GM12864 (cell line): ENCODE measurements at regions not wholly inside any gene's neighbourhood (a gene's known extent, or its start where the extent isn't known, plus 50 kb on each side); places are given as distances from the start of the nearest gene placed in this dataset.

Experiments
- DNase-seq: peaks from one replicate; pipeline ENCODE4 v3.0.0-alpha.2; 2011; ENCODE audit warnings: low read depth
- H3K4me3 ChIP-seq: 2 replicates; pipeline ENCODE4 v1.5.1; 2011; ENCODE audit warnings: mild to moderate bottlenecking, low read depth, low read length, control low read depth
- CTCF ChIP-seq: IDR thresholded peaks from 2 replicates; pipeline ENCODE4 v1.5.1; 2011; ENCODE audit warnings: low read depth, mild to moderate bottlenecking, moderate library complexity, low read length, control low read depth, inconsistent platforms; ENCODE audit errors: missing control alignments

- no peak for DNase-seq
- TF ChIP-seq CTCF: no peak
- no peak overlapping the region for H3K4me3 ChIP-seq
These were observed 183.9 kb upstream of the NFIA start for GRCh38 chr1:60898413-60898812.

DNA sequence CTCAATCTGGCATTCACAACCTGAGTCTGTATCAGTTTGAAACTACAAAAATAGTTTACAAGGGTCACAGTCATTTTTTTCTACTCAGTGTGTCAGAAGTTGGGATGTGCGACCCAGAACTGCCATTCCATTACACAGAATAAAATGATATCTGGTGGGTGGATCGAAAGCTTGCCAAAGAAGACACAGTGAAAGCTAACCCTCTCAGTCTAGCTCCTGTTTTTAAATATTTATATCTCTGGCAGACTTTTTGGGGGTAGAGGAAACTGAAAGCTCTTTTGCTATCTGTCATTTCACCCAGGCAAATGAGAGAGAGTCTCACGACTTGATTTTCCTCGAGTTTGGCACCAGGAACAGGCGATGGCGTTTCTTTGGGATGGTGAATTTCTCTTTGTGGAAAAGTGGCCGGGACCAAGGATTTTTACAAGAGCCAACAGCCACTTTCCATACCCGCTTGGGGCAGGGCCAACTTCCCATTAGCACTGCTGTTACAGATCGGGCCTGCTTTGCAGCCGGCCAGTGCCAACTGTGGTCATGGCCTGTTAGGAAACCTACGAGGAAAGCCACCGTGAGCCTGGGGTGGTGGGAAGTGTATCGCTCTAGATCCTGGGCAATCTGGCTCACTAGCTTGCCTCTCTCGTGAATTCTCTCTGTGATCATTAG lies 185.5 kb upstream of the NFIA start:
- no peak for TF ChIP-seq CTCF
- no peak overlapping the region for H3K4me3 ChIP-seq
- no peak for DNase-seq

- no peak for TF ChIP-seq CTCF
- DNase-seq: no peak
These were observed 186.7 kb upstream of the NFIA start for GRCh38 chr1:60895701-60896100.

GRCh38 chr1:60895252-60895651 lies 187.1 kb upstream of the NFIA start:
- H3K4me3 ChIP-seq: no peak overlapping the region
- no peak for DNase-seq
- no peak for TF ChIP-seq CTCF

More at GRCh38 chr1:60895701-60896100, 186.7 kb upstream of the NFIA start:
- no peak overlapping the region for H3K4me3 ChIP-seq

- no peak for TF ChIP-seq CTCF
- DNase-seq: no peak
- H3K4me3 ChIP-seq: no peak overlapping the region
These were observed 187.6 kb upstream of the NFIA start for GRCh38 chr1:60894741-60895140.

DNA sequence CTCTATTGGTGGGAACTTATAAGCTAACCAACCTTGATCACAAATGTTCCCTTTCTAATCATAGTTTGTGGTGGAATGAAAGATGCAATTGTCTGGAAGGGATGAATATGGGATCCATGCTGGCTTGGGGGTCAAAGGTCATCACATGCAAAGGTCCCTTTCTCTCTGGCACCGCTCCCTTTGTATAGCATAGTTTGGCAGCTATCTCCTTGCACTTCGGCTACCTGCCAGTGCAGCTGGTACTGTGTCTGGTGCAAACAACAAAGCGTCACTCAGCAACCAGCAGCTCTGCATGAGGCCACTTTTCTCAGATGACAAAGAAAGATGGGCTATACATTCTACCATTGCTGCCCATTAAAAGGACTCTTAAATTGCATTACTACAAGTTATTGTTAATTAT lies 188.2 kb upstream of the NFIA start:
- DNase-seq: no peak
- no peak overlapping the region for H3K4me3 ChIP-seq
- TF ChIP-seq CTCF: no peak
